SK-N-SH (cell line): ENCODE measurements at regions not wholly inside any gene's neighbourhood (a gene's known extent, or its start where the extent isn't known, plus 50 kb on each side); places are given as distances from the start of the nearest gene placed in this dataset.
A peak's percentile ranks its signal among the peaks of the same experiment; 100 is the strongest.

Experiments used
- CTCF ChIA-PET: fragments of 300-600, 350-600 bp; formaldehyde crosslinking; extraction: SDS; loops from one replicate; lab custom pipeline; 2021; lab: Yijun Ruan, JAX
- POLR2A ChIA-PET: fragments of 350-600 bp; sonication (Branson Sonifier 250); formaldehyde crosslinking; extraction: SDS; loops from one replicate; lab custom pipeline; 2020; ENCODE audit warnings: antibody characterized with exemption, inconsistent platforms; lab: Yijun Ruan, JAX
- DNase-seq: peaks from one replicate; pipeline ENCODE4 v3.0.0; 2012
- H2AFZ ChIP-seq: fragments of 200-600 bp; sonication (generic); 2 replicates; pipeline ENCODE4 v1.8.1; 2016; ENCODE audit warnings: antibody characterized with exemption, mild to moderate bottlenecking, low read depth
- H3F3A ChIP-seq: fragments of 200-600 bp; sonication (generic); replicated peaks from 2 replicates; pipeline ENCODE3; 2016; ENCODE audit warnings: antibody characterized with exemption, mild to moderate bottlenecking; ENCODE audit not compliant: insufficient read depth
- H3K27ac ChIP-seq, 2 experiments: fragments of 200-500 bp in 1 of 2; fragments of 200-600 bp in 1 of 2; sonication (Bioruptor generic) in 1 of 2; sonication (generic), shearing (Covaris generic) in 1 of 2; 2 replicates each; pipeline versions ENCODE4 v1.5.1 to v1.6.1; 2014 to 2016; ENCODE audit warnings: low read depth in 2 of 2, inconsistent platforms in 1 of 2, low read length in 1 of 2, mild to moderate bottlenecking in 1 of 2, mixed read lengths in 1 of 2
- H3K27me3 ChIP-seq: fragments of 200-600 bp; sonication (generic), shearing (Covaris generic); 2 replicates; pipeline ENCODE4 v1.6.1; 2016; ENCODE audit warnings: mixed run types; ENCODE audit not compliant: insufficient read depth
- H3K36me3 ChIP-seq, 2 experiments: fragments of 200-500 bp in 1 of 2; fragments of 200-600 bp in 1 of 2; sonication (Bioruptor generic) in 1 of 2; sonication (generic) in 1 of 2; replicated peaks in 1 of 2; 2 replicates each; pipeline versions ENCODE3 to v1.5.1; 2014 to 2016; ENCODE audit warnings: low read length in 1 of 2, mild to moderate bottlenecking in 1 of 2; ENCODE audit not compliant: insufficient read depth in 2 of 2, control insufficient read depth in 1 of 2
- H3K4me1 ChIP-seq, 2 experiments: fragments of 200-500 bp in 1 of 2; fragments of 200-600 bp in 1 of 2; sonication (Bioruptor generic) in 1 of 2; sonication (generic), shearing (Covaris generic) in 1 of 2; 2 replicates each; pipeline versions ENCODE4 v1.5.1 to v1.6.1; 2014 to 2016; ENCODE audit warnings: low read depth in 1 of 2, low read length in 1 of 2, mixed run types in 1 of 2; ENCODE audit not compliant: insufficient read depth in 2 of 2, control insufficient read depth in 1 of 2
- H3K4me2 ChIP-seq: fragments of 200-600 bp; sonication (generic), shearing (Covaris generic); 2 replicates; pipeline ENCODE4 v1.6.1; 2017; ENCODE audit warnings: mixed run types
- H3K4me3 ChIP-seq, 2 experiments: fragments of 200-500 bp in 1 of 2; fragments of 200-600 bp in 1 of 2; sonication (Bioruptor generic) in 1 of 2; sonication (generic), shearing (Covaris generic) in 1 of 2; 2 replicates each; pipeline versions ENCODE4 v1.5.1 to v1.8.1; 2014 to 2016; ENCODE audit warnings: low read depth in 2 of 2, inconsistent platforms in 1 of 2, low read length in 1 of 2, mild to moderate bottlenecking in 1 of 2, mixed read lengths in 1 of 2, moderate library complexity in 1 of 2
- H3K79me2 ChIP-seq: fragments of 200-600 bp; sonication (generic); 2 replicates; pipeline ENCODE4 v1.8.1; 2017; ENCODE audit warnings: mild to moderate bottlenecking; ENCODE audit not compliant: insufficient read depth
- H3K9ac ChIP-seq: fragments of 200-600 bp; sonication (generic); 2 replicates; pipeline ENCODE4 v1.6.1; 2017; ENCODE audit warnings: mixed run types
- H3K9me2 ChIP-seq: fragments of 200-600 bp; sonication (generic); 2 replicates; pipeline ENCODE4 v1.6.1; 2017; ENCODE audit warnings: mixed run types
- H3K9me3 ChIP-seq: fragments of 200-600 bp; sonication (generic); 2 replicates; pipeline ENCODE4 v1.6.1; 2017; ENCODE audit warnings: mixed run types, mild to moderate bottlenecking, moderate library complexity
- H4K20me1 ChIP-seq: fragments of 200-600 bp; sonication (generic); 2 replicates; pipeline ENCODE4 v1.6.1; 2017; ENCODE audit warnings: mild to moderate bottlenecking, mixed run types; ENCODE audit not compliant: insufficient read depth
- ELF1 ChIP-seq: IDR thresholded peaks from 2 replicates; pipeline ENCODE4 v1.4.0; 2012
- FOXJ3 ChIP-seq: sonication (generic); formaldehyde crosslinking; IDR thresholded peaks from 2 replicates; pipeline ENCODE4 v1.5.1; 2020; ENCODE audit warnings: mild to moderate bottlenecking, missing genetic modification reagents
- GABPA ChIP-seq: IDR thresholded peaks from 2 replicates; pipeline ENCODE4 v1.4.0; 2012; ENCODE audit warnings: low read depth, mild to moderate bottlenecking
- GATA2 ChIP-seq: sonication (generic); formaldehyde crosslinking; IDR thresholded peaks from 2 replicates; pipeline ENCODE4 v1.5.0; 2020; ENCODE audit warnings: mild to moderate bottlenecking, missing genetic modification reagents
- JUND ChIP-seq: IDR thresholded peaks from 2 replicates; pipeline ENCODE4 v1.4.0; 2012
- MEF2A ChIP-seq: IDR thresholded peaks from 2 replicates; pipeline ENCODE4 v1.4.0; 2012; ENCODE audit warnings: low read depth, borderline replicate concordance
- NRF1 ChIP-seq: IDR thresholded peaks from 2 replicates; pipeline ENCODE4 v1.6.1; 2012; ENCODE audit warnings: low read depth, mild to moderate bottlenecking, low read length
- POLR2AphosphoS5 ChIP-seq: IDR thresholded peaks from 2 replicates; pipeline ENCODE4 v1.6.1; 2012; ENCODE audit warnings: low read depth, low read length
- RCOR1 ChIP-seq: fragments of 150-350 bp; IDR thresholded peaks from 2 replicates; pipeline ENCODE4 v1.6.1; 2017; ENCODE audit warnings: antibody characterized with exemption, low read length
- SMC3 ChIP-seq: IDR thresholded peaks from 2 replicates; pipeline ENCODE4 v1.6.1; 2012; ENCODE audit warnings: low read depth, low read length, improper control_type of control experiment
- TCF12 ChIP-seq: IDR thresholded peaks from 2 replicates; pipeline ENCODE4 v1.4.0; 2012
- YY1 ChIP-seq: IDR thresholded peaks from 2 replicates; pipeline ENCODE4 v1.4.0; 2012; ENCODE audit warnings: low read depth, mild to moderate bottlenecking
- WGBS: methylation state at CpG from one replicate; pipeline ENCODE4 v1.1.6; 2017; ENCODE audit warnings: low lambda C conversion rate; 5-methylcytosine and 5-hydroxymethylcytosine counted together
- TF ChIP-seq, protein P1 (sequence below): fragments of 200-600 bp; sonication (generic); IDR thresholded peaks from 2 replicates; pipeline ENCODE4 v1.6.1; 2017; ENCODE audit warnings: antibody characterized with exemption, mild to moderate bottlenecking, moderate library complexity
- TF ChIP-seq, protein P2 (sequence below): IDR thresholded peaks from 2 replicates; pipeline ENCODE4 v1.4.0; 2012; ENCODE audit warnings: low read depth, borderline replicate concordance
- TF ChIP-seq, protein P3 (sequence below): fragments of 150-350 bp; IDR thresholded peaks from 2 replicates; pipeline ENCODE4 v1.6.1; 2016; ENCODE audit warnings: mild to moderate bottlenecking, low read depth, low read length

DNA sequence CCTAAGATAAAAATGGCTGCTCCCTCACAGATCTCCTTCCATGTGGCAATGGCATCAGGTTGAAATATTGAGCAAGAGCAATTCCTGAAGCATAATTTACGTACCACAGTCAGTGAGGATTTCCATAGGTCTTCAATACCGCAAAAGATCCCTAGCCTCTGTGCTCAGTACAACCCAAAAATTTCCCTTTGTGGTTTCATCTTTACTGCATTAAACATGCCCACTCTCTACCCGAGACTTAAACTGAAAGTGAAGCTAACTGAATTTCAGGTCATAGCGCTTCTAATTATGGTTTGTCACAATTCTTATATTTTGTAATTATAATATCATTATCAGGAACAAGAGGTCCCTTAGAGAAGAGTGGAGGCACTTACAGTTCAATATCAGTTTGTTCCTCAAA is 1071.1 kb downstream of the XPNPEP1 start:
- Histone ChIP-seq H3K79me2 (no peaks in the 10 kb centered on the region), H3F3A (no peaks in the 10 kb centered on the region), H3K36me3 (no peaks in the 10 kb centered on the region), H2AFZ (no peak overlapping the region), H3K4me3 (no peak overlapping the region), H3K9me3 (no peaks in the 10 kb centered on the region), H3K9ac (no peak overlapping the region), H3K9me2 (no peaks in the 10 kb centered on the region), H3K4me1 (no peaks in the 10 kb centered on the region; a peak in 1 of 4 replicates), H3K27ac (no peak overlapping the region), H4K20me1 (no peaks in the 10 kb centered on the region), H3K4me2 (no peak overlapping the region), H3K27me3 (no peaks in the 10 kb centered on the region)
- no peak for DNase-seq
- ChIA-PET POLR2A (no interaction called here), CTCF (interaction anchor here (0.7 to 1.3 kb wide), 2 partner anchors 9 to 15 kb away, joined by 3 read pairs; no protein-coding TSS in a partner anchor)
- WGBS: 72% methylated on average over 4 of the region's 4 CpGs
- TF ChIP-seq, protein P1, sequence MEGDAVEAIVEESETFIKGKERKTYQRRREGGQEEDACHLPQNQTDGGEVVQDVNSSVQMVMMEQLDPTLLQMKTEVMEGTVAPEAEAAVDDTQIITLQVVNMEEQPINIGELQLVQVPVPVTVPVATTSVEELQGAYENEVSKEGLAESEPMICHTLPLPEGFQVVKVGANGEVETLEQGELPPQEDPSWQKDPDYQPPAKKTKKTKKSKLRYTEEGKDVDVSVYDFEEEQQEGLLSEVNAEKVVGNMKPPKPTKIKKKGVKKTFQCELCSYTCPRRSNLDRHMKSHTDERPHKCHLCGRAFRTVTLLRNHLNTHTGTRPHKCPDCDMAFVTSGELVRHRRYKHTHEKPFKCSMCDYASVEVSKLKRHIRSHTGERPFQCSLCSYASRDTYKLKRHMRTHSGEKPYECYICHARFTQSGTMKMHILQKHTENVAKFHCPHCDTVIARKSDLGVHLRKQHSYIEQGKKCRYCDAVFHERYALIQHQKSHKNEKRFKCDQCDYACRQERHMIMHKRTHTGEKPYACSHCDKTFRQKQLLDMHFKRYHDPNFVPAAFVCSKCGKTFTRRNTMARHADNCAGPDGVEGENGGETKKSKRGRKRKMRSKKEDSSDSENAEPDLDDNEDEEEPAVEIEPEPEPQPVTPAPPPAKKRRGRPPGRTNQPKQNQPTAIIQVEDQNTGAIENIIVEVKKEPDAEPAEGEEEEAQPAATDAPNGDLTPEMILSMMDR: no peak
- no peak for TF ChIP-seq POLR2AphosphoS5
- TF ChIP-seq, protein P2, sequence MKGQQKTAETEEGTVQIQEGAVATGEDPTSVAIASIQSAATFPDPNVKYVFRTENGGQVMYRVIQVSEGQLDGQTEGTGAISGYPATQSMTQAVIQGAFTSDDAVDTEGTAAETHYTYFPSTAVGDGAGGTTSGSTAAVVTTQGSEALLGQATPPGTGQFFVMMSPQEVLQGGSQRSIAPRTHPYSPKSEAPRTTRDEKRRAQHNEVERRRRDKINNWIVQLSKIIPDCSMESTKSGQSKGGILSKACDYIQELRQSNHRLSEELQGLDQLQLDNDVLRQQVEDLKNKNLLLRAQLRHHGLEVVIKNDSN: no peak
- TF ChIP-seq SMC3: no peak
- TF ChIP-seq, protein P3, sequence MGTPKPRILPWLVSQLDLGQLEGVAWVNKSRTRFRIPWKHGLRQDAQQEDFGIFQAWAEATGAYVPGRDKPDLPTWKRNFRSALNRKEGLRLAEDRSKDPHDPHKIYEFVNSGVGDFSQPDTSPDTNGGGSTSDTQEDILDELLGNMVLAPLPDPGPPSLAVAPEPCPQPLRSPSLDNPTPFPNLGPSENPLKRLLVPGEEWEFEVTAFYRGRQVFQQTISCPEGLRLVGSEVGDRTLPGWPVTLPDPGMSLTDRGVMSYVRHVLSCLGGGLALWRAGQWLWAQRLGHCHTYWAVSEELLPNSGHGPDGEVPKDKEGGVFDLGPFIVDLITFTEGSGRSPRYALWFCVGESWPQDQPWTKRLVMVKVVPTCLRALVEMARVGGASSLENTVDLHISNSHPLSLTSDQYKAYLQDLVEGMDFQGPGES: no peak
- TF ChIP-seq ELF1: no peak
- TF ChIP-seq GATA2 (CRISPR knock-in tag): no peak
- TF ChIP-seq FOXJ3 (CRISPR knock-in tag): no peak
- TF ChIP-seq MEF2A: no peak
- TF ChIP-seq NRF1: no peak
- no peak for TF ChIP-seq GABPA
- TF ChIP-seq JUND: no peak

DNA sequence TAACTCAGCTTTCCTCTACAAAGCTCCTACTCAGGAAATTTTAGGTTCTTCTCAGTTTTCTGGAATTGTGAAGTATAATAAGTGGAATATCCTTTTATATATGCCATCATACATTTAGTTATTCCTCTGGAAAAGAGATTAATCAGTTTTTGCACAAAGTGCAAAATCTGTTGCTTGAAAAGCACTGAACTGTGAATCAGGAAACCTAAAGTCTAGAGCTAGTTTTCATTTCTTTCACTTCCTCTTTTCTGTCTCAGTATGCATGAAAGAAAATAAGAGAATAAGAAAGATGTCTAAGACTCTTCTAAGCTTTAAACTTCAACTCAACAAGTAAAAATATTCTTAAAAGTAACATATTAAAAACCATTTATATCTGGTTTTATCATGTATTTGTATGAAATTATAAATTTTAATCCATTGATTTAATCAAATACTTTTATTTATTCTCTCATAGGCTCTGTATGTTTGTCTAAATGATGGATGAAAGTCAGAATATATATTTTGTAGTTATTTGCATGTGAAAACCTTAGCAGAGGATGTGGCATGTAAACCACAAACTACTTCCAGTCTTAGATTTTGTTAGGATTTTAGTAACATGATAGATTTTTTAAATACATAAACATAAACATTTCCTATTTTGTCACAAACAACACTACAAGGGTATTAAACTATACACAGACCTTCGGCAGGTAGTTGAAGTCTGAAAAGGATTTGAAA is 1073.0 kb downstream of the XPNPEP1 start:
- Histone ChIP-seq H4K20me1 (no peaks in the 10 kb centered on the region), H3K27ac (no peak overlapping the region), H3K4me3 (no peak overlapping the region), H3K9me2 (no peaks in the 10 kb centered on the region), H3F3A (no peaks in the 10 kb centered on the region), H3K36me3 (no peaks in the 10 kb centered on the region), H3K4me1 (no peaks in the 10 kb centered on the region; a peak in 1 of 4 replicates), H3K9ac (no peak overlapping the region), H3K9me3 (no peaks in the 10 kb centered on the region), H2AFZ (0 out of 2 replicates have a peak overlapping the region, but pooled peaks have one; percentile 23), H3K79me2 (no peaks in the 10 kb centered on the region), H3K4me2 (no peak overlapping the region), H3K27me3 (no peaks in the 10 kb centered on the region)
- DNase-seq: no peak
- CTCF ChIA-PET: no interaction called here
- TF ChIP-seq YY1 (no peak), RCOR1 (no peak), MEF2A (no peak), TCF12 (no peak), NRF1 (no peak)
- POLR2A ChIA-PET: no interaction called here
- 72% methylated on average over 1 of the region's 1 CpG for WGBS
